ENCODE measurements at regions not wholly inside any gene's neighbourhood (a gene's known extent, or its start where the extent isn't known, plus 50 kb on each side); places are given as distances from the start of the nearest gene placed in this dataset.

DNA sequence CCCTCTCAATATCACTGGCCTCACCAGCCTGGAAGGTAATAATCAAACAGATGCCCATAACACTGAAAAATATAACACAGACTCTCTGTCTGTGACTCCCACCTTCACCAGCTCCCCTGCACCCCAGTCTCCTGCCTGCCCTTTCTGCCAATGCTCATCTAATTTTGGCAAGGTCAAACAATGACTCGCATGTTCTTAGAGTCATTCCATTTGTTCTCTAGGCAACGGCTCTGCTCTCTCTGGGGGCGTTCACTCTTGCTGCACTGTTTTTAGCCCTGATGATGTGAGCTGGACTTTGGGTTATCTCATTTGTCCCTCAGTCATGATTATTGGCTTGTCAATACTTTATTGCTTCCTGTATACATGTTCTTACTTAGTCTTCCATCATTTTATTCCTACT lies 691.8 kb downstream of the FLRT2 start:
- TF ChIP-seq CTCF (IDR thresholded peaks at IDR 0.05) (no peak), POLR2A (IDR thresholded peaks at IDR 0.05) (no peak)

Data from adrenal gland (tissue), 5 donors.